ENCODE measurements at regions not wholly inside any gene's neighbourhood (a gene's known extent, or its start where the extent isn't known, plus 50 kb on each side); places are given as distances from the start of the nearest gene placed in this dataset.

GRCh38 chr5:68658810-68659372 lies 434.9 kb upstream of the SLC30A5 start:
- Histone ChIP-seq H3K9ac (ENCODE audit: extremely low read depth, low read length, poor library complexity, severe bottlenecking) (no peak overlapping the region), H3K4me1 (ENCODE audit: control insufficient read depth, insufficient read depth, low read length) (no peaks in the 10 kb centered on the region), H3K27me3 (ENCODE audit: control insufficient read depth, insufficient read depth, low read length, poor library complexity, severe bottlenecking) (no peaks in the 10 kb centered on the region), H3K36me3 (ENCODE audit: control insufficient read depth, insufficient read depth, low read length) (no peaks in the 10 kb centered on the region), H3K9me3 (ENCODE audit: control insufficient read depth, low read length) (no peaks in the 10 kb centered on the region), H3K27ac (ENCODE audit: low read depth, low read length) (no peak overlapping the region), H3K4me3 (ENCODE audit: low read length) (no peak overlapping the region)
- no peaks in the 10 kb centered on the region for H3K36me3 Mint-ChIP-seq (ENCODE audit: low read depth)
- no peaks in the 10 kb centered on the region for H3K4me1 Mint-ChIP-seq
- TF ChIP-seq CTCF (conservative IDR thresholded peaks at IDR 0.05), result no peak
- H3K4me3 Mint-ChIP-seq, result no peak overlapping the region
- WGBS, 2 experiments (ENCODE audit: insufficient coverage in 1 of 2, insufficient read length in 1 of 2), result 100% methylated on average over 1 of the region's 4 CpGs; no CpG with 5 or more reads in 1 of the 2 experiments
- H3K27ac Mint-ChIP-seq, result no peak overlapping the region
- no peaks in the 10 kb centered on the region for H3K27me3 Mint-ChIP-seq (ENCODE audit: insufficient read depth)
- H3K9me3 Mint-ChIP-seq, result no peaks in the 10 kb centered on the region
- DNase-seq, result no peak

DNA sequence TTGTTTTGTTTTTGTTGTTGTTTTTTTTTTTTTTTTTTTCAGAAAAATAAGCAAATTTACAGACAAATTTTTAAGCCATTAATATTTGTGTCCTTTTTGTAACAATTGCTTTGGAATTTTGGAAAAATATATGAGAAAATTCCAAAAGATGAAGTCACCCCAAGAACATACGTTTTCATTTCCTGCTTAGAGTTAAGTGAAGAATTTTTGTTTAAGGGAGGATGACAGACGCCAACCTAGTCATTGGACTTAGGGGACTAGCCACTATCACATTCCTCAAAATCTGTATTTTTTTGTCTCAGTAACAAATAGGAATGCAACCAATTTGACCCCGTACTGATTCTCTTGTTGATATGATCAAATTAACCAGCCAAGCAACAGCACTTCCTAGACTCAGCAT lies 433.9 kb upstream of the SLC30A5 start:
- Mint-ChIP-seq H3K9me3 (no peaks in the 10 kb centered on the region), H3K27me3 (ENCODE audit: insufficient read depth) (no peaks in the 10 kb centered on the region), H3K4me1 (no peaks in the 10 kb centered on the region), H3K27ac (no peak overlapping the region), H3K36me3 (ENCODE audit: low read depth) (no peaks in the 10 kb centered on the region), H3K4me3 (no peak overlapping the region)
- Histone ChIP-seq H3K9ac (ENCODE audit: extremely low read depth, low read length, poor library complexity, severe bottlenecking) (no peak overlapping the region), H3K4me3 (ENCODE audit: low read length) (no peak overlapping the region), H3K4me1 (ENCODE audit: control insufficient read depth, insufficient read depth, low read length) (no peaks in the 10 kb centered on the region), H3K36me3 (ENCODE audit: control insufficient read depth, insufficient read depth, low read length) (no peaks in the 10 kb centered on the region), H3K27me3 (ENCODE audit: control insufficient read depth, insufficient read depth, low read length, poor library complexity, severe bottlenecking) (no peaks in the 10 kb centered on the region), H3K9me3 (ENCODE audit: control insufficient read depth, low read length) (no peaks in the 10 kb centered on the region), H3K27ac (ENCODE audit: low read depth, low read length) (no peak overlapping the region)
- no peak for DNase-seq
- no peak for TF ChIP-seq CTCF (conservative IDR thresholded peaks at IDR 0.05)
- 89 to 91% methylated on average over 1 to 3 of the region's 3 CpGs for WGBS, 2 experiments (ENCODE audit: insufficient coverage in 1 of 2, insufficient read length in 1 of 2)

- Mint-ChIP-seq H3K9me3 (no peaks in the 10 kb centered on the region), H3K27me3 (ENCODE audit: insufficient read depth) (no peaks in the 10 kb centered on the region), H3K4me3 (no peak overlapping the region), H3K36me3 (ENCODE audit: low read depth) (no peaks in the 10 kb centered on the region), H3K27ac (no peak overlapping the region), H3K4me1 (no peaks in the 10 kb centered on the region)
- H3K4me1 ChIP-seq (ENCODE audit: control insufficient read depth, insufficient read depth, low read length), result no peaks in the 10 kb centered on the region
- WGBS, 2 experiments (ENCODE audit: insufficient coverage in 1 of 2, insufficient read length in 1 of 2), result 80 to 84% methylated on average over 2 of the region's 2 CpGs
- H3K27ac ChIP-seq (ENCODE audit: low read depth, low read length), result no peak overlapping the region
- H3K27me3 ChIP-seq (ENCODE audit: control insufficient read depth, insufficient read depth, low read length, poor library complexity, severe bottlenecking), result no peaks in the 10 kb centered on the region
- DNase-seq, result peak; percentile 82
- H3K9ac ChIP-seq (ENCODE audit: extremely low read depth, low read length, poor library complexity, severe bottlenecking), result no peak overlapping the region
- H3K4me3 ChIP-seq (ENCODE audit: low read length), result no peak overlapping the region
- H3K9me3 ChIP-seq (ENCODE audit: control insufficient read depth, low read length), result no peaks in the 10 kb centered on the region
- peak; percentile 87 for TF ChIP-seq CTCF (conservative IDR thresholded peaks at IDR 0.05)
- no peaks in the 10 kb centered on the region for H3K36me3 ChIP-seq (ENCODE audit: control insufficient read depth, insufficient read depth, low read length)
Measured at GRCh38 chr5:68661237-68661636, 432.6 kb upstream of the SLC30A5 start.
